Germinal center (tissue), 1 donor: ENCODE measurements at regions not wholly inside any gene's neighbourhood (a gene's known extent, or its start where the extent isn't known, plus 50 kb on each side); places are given as distances from the start of the nearest gene placed in this dataset.
"Not testable (repeated sequence)": the region's sequence is repeated elsewhere in the genome, so short reads cannot be mapped to it uniquely, and the experiment has no call there.

Experiments
- DNase-seq: peaks from one replicate; pipeline ENCODE4 v3.0.0; 2012; ENCODE audit warnings: mixed read lengths, low spot score

DNA sequence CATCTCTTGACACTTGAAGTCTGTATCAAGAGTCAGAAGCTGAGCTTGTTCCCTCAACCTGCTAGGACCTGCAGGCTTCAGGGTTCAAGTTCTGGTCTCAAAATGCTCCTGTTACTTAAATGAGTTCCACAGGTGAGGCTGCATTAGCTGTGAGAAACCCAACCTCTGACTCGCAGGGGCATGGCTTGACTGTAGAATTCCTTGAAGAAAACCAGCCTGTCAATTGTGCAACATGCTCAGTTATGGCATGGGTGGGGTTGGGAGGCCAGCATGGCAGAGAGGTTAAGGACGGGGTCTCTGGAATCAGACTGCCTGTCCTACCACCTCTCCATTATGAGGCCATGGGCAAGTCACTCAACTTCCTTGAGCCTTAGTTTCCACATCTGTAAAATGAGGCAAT is 235.8 kb downstream of the EN1 start:
- DNase-seq, result no peak

DNA sequence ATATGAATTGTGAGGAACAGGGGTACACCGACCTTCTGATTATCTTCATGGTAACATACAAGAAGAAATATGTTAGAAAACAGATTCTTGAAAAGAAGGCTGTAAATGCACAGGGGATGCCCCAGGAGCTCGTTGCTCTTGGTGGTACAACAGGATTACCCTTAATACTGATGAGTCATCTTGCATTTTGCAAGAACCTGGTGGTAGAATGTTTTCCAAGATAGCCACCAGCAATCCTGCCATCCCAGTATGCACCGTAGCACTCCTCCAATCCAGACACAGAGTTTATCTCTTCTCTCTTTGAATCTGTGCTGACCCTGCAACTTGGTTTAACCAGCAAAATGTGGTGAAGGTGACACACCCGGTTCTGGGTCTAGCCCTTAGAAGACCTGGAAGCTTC is 238.3 kb downstream of the EN1 start:
- no peak for DNase-seq

DNA sequence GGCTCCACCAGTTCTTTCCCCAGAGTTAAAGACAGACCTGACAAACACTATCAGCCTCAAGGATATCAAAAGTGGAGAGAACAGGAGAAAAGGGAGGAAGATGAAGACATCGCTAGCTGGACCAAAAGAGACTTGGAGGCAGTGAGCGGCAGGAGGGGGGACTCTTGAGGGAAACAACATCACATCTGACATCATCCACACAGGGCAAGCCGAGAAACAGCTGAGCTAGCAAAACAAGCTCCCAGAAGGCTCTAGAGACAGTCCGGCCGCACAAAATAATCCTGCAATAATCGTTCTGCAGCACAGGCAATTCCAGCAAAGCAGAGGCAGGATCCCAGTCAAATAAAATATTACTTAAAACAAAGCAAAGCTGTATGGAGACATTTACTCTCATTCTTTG is 239.8 kb downstream of the EN1 start:
- no peak for DNase-seq

DNA sequence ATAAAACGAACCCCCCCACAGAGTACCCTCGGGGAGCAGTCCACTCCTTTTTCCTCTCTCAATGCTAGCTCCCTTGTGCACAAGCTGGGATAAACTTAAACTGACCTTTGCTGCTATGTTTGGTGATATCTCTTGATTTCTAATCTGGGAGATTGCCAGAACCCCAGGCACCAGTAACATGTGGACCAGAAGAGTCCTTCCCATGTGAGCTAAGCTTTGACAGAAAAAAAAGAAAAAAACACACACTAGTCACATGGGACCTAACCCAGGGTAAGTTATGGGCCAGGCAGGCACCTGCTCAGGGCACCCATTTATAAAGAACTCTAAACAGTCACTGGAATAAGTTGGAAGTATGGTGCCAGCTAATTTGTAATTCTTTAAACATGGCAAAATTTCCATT is 242.6 kb downstream of the EN1 start:
- DNase-seq, result no peak

DNA sequence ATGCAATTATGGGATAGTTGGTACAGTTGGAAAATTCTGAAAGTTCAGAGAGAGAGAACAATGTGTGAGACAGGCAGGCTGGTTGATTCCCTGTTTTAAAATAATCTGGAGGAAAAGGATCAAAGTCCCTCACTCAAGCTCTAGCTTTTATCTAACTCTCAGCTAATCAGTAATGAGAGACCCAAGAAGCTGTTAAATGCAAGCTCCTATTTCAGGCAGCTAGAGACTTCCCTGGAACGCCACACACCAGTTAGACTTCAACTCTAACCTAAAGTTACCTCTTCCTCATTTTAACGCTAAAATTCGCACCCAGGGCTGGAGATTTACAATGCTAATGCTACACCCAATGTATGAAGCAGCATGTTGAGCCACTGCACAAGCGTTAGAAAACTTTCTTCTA is 243.1 kb downstream of the EN1 start:
- no peak for DNase-seq

DNA sequence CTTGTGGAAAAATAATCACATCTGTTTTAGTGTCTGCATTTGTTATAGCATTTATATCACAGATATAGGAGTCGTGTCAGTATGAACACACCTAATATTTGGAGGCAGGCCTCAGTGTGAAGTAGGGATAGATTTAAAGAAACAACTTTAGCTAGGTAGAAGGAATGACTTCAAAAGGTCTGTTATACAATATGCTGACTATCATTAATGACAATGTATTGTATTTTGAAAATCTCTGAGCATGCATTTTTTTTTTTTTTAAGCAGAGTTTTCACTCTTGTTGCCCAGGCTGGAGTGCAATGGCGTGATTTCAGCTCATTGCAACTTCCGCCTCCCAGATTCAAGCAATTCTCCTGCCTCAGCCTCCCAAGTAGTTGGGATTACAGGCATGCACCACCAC is 248.3 kb downstream of the EN1 start:
- no peak for DNase-seq

DNA sequence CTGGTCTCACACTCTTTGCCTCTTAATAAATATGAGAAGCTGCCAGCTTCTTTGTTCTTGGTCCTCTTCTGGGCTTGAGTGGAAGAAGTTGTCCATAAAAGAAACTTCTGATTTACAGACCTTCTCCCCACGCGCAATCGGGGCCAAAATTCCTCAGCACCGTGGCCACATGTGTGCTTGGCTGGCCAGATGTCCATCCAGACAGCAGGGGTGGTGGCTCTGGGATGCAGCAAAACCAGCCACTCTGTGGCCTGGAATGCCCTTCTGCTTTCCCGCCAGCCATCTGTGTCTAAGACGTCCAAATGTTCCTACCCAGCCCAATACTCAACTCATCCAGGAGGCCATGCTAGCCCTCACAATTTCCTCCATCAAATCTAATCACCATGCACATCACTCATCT is 250.8 kb downstream of the EN1 start:
- no peak for DNase-seq

DNA sequence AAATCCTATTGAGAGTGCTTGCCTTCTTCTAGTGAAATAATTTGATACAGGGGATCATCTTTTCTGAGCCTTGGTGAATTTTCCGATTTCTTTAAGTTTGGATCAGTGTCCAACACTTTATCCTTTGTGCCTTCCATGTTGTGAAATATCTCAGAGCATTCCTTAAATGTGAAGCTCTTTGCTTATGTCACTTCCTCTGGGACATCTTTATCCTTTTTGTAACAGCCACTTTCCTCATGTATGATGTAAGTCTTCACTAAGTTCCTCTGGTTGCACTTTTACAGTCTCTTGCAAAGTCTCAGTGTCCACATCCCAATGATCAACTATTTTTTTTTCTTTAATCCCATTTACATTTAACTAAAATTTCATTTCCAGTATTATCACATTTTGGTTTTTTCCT is 254.2 kb downstream of the EN1 start:
- no peak for DNase-seq

DNA sequence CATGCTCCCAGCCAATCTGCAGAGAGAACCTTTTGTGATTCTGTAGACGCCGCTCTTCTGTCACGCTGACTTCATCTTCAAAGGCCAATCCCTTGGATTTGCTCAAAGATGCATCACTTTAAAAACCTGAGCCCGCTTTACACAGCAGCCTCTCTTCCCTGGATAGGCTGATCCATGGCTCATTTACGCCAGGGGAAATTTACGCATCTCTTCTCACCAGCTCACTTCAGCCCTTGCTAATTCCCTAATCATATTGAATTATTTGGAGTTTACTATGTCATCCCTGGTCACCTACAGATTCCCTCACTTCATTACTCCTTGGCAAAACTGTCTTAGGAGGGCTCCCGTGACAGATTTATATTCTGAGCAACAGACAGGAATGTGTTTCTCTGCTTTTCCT is 256.2 kb downstream of the EN1 start:
- DNase-seq, result no peak

DNA sequence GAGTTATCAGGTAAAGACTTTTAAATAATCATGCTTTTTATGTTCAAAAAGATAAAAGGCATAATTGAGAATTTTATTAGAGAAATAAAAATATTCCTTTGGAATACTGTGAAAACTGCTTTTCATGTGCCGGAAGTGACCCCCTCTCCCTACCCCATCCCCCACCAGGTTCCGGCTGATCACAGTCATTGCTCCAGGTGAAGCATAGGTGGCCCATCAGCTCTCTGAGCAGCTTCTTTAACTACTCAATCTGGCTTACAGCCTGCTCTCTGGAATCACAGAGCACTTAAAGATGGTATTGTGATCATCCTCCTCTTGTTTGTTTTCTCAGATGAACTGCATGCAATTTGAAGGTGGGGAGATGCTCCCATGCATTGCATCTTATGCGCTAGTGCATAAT is 257.7 kb downstream of the EN1 start:
- no peak for DNase-seq

DNA sequence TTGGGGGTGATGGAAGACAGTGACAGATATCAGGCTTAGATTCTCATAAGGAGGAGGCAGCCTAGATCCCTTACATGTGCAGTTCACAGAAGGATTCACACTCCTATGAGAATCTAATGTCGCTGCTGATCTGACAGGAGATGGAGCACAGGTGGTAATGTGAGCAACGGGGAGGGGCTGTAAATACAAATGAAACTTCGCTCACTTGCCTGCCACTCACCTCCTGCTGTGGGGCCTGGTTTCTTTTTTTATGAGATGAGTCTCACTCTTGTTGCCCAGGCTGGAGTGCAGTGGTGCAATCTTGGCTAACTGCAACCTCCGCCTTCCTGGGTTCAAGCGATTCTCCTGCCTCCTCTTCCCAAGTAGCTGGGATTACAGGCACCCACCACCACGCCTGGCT is 258.6 kb downstream of the EN1 start:
- no peak for DNase-seq

DNA sequence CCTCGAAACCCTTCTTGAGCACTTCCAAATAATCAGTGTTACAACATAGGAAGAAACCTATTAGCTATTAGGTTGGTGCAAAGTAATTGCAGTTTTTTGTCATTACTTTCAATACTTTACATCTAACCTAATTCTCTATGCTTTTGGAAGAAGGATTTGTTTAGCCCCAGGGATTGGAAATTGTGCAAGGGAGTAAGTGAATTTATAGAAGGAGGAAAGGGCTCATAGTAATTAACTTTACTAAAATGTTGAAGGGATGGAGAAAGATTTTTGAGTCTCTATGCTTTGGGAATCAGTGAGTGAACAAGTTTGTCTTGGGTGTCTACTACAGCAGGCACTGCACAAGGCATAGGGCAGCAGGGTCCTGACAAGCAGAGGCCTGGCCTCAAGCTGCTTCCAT is 261.1 kb downstream of the EN1 start:
- DNase-seq, result no peak

DNA sequence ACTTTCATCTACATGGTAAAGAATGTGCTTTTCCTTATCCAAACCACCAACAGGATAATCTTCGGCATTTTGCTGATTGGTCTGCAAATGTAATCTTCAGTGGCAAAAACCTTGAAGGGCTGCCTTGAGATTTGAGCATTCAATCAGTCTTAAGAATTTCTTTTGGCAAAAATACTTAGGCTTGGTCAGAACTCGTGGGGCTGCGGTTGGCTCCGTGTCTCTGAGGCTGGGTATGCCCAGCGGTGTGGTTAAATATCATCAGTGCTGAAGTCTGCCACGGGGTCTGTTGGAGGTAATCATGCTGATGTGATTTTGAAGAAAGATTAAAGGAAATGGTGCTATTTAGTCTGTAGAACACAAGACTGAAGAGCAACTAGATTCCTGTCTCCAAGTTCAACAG is 262.6 kb downstream of the EN1 start:
- DNase-seq, result no peak

DNA sequence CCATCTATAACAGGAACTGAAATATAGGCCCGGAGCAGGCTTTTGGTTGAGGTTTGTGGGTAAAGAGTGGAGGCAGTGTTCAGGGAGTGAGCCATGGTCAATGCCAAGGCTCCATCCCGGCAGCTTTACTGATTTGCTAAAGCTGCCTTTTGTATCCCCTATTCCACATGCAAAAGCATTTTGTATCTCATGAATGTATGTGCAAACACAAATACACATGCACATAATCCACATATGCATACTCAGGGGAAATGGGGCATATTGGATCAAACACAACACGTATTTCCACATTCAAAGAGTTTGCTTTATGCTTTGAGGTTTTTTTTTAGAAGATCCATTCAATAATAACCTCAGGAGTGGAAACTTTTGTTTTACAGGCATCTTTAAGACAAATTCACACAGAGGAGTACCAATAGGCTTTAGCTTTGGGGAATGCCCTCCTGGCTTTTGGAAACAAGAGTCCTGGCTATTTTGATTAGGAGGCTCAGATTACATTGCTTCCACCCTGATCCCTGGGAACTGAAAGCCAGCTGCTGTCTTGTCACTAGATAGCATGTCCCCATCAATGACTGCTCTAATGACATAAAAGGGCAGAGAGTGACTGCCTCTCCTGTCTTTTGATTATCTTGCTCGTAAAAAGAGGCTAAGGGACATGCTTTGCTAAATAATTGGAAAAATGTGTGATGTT is 263.2 kb downstream of the EN1 start:
- DNase-seq, result no peak

DNA sequence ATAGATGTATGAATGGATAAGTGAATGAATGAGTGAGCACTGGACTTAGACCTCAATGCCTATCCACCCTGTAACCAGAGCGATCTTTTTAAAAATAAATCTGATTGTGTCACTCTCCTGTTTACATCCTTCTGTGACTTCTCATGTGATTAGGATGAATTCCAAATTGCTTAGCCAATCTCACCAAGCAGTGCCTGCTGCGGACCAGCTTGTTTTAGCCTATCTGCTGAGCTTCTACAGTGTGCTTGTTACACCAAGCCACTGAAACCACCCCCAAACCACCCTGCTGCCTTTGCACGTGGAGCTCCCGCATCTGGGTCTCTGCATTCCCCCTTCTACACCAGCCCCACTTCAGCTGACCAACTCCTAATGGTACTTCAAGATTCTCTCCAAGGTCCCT is 265.4 kb downstream of the EN1 start:
- no peak for DNase-seq

DNA sequence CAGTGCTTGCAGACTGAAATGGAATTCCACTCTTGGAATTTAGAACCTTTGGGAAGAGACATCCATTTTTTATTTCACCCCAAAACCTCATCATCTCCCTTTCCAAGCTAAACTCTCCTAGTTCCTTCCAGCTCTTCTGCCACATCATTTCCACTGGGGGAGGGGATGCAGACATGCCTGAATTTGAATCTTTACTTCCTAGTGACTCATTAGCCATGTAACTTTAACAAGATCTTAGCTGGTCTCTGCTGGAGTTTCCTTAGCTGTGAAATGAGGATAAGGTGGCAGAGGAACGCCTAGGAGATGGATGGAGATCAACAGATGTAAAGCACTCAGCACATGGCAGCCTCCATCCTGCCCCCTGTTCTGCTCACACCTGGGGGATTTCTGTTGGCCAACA is 266.8 kb downstream of the EN1 start:
- DNase-seq, result no peak

DNA sequence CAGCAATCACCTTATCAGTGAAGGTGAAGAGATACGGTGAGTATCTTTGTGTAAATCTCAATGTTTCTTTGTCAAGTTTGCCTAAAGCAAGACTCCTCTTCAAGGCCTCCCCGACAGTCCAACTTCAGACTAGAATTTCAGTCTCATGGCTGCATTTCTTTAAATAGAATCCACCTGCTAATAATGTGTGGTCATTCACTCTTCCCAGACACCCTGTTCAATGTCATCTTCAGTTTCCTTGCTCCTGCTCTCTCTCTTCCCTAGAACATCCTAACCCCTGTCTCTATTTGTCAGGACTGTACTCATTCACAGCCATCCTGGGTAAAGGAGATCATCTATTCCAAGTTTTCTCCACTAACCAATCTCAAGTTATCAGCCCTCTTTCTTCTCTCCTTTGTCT is 267.3 kb downstream of the EN1 start:
- DNase-seq, result no peak

DNA sequence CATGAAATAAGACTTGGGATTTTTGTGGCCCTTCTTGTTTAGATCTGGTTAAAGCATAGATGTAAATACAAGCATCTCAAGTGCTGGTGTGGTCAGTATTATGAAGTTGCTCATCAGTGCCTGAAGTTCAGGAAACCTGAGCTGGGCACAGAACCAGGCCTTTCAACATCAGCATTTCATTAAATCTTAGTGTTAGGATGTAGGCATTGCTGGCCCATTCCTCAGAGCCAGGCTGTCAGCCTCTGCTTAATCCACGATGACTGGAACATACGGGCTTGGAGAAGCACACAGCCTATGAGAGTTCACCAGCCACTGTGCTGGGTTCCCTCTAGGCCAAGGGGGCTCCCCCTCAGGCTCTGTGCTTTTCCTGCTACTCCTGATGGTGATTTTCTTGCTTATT is 270.2 kb downstream of the EN1 start:
- no peak for DNase-seq

DNA sequence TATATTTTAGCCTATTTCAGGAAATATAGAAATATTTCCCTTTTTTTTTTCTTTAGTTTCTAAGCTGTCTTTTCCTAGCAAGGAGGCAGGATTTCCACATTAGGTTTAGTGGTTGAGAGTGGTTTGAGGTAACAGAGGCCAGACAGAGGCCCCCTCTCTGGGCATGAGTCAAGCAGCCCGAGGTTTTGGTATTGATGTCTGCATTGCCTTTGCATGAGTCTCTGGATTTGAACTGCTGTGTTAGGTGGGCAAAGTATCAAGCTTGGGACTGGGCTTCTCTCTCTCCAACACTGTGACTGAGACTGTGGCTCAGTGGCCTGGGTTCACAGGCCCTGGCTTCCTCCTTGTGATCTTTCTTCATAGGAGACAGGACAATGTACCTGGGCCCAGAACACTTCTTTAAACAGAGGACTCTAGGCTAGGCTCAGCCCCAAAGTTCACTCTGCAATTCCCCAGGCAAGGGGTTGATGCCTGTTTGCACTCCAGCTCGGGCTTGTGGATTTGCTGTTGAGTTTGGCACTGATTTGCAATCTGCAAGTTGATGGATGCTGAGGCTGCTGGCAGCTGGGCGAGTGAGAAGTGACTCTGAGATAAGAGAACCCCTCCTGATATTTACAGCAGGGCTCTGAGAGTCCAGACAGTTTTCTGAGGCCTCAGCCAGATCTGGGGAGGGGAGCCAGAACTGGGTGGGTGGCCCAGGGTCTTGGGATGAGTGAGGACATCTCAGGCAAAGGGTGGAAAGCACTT is 271.2 kb downstream of the EN1 start:
- no peak for DNase-seq

DNA sequence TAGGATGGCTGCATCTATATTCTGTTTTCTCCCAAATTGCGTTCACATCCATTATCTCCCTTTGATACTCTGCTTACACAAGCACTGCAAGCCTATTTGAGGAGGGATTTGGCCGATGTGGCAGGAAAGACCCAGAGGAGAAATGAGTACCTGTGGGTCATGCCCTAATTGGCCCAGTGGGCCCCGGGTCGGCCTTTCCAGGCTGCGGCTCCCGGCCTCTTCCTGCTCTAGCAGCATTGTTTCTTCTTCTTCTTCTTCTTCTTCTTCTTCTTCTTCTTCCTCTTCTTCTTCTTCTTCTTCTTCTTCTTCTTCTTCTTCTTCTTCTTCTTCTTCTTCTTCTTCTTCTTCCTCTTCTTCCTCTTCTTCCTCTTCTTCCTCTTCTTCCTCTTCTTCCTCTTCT is 275.1 kb downstream of the EN1 start:
- not testable (repeated sequence) for DNase-seq

DNA sequence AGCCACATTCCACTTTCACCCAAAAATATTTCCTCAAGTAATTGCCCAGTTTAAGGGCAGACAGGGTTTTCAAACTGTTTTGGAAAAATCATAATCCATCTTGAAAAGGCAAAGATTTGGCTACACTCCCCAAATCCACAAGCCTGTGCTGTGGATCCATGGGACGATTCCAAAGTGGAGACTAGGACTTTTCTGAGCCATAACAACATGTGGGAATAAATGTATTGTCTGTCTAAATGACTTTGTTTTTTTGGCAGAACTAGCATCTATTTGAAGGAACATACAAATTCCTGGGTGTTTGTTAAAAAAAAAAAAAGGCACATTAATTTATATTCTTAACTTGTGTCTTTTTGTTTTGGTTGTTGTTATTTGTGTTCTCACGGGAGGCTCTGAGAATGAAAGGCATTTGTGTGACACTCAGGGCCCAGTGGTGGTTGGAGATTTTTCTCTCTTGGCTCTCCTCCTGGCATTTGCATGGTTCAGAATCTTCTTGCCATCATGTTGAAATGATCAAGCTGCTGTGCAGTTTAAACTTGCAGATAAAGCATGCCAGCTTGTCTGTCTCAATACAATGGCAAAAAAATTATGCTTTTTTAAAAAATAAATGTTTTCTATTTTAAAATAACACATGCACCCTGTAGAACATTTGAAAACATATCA is 277.4 kb downstream of the EN1 start:
- no peak for DNase-seq

DNA sequence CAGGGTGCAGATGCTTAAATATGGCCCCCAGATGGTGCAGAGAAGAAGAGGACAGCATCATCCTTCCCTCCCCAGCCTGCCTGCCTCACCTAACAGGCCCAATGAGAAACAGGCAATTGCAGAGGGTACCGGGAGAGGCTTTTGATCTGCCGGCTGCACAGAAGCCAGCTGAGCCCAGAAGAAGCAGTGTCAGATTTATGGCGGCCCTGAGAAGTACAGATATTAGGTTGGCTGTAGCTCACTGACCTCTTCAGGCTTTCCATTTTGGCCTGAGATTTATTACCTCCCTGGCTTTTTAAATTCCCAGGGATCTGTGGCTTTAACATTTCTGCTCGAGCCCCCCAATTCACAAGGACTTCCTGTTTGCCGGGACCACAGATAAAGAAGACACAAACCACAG is 278.7 kb downstream of the EN1 start:
- no peak for DNase-seq

DNA sequence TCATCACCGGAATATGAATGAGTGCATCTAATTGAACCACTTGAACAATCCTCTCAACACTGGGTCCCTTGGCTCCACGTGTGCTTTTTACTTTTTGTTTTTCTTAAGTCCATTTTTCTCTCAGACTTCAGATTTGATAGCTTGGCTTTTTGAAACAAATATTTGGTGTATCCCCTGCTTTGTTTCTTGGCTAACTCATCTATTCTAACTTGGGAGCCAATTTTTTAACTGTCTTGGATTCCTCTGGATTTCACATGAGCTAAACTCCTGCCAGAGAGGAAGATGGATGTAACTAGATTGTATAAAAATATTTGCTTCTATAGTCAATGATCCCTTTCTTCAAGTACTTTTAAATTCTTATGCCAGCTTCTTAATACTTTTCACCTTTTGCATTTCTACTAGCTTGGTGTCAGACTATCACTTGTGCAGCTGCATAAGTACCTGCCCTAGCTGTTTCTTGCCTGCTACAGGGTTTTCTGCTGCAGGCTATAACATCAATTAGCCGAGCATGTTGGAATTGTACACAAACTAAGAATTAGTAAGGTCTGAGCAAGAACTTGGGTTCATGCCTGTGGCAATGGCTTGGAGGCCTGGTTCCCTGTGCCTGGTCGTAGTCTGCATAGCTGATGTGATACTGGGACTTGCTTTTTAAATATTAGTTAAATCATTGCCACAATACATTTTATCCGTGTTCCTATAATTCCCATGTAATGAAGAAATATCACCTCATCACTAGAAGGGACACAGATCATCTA is 281.5 kb downstream of the EN1 start:
- no peak for DNase-seq
